Calu3 (cell line): ENCODE measurements at regions not wholly inside any gene's neighbourhood (a gene's known extent, or its start where the extent isn't known, plus 50 kb on each side); places are given as distances from the start of the nearest gene placed in this dataset.

Experiments
- BruUV-seq: library from RNA; stranded (reverse); fragments of 400-500 nt; replicated peaks from 2 replicates; lab custom pipeline; 2021; lab: Mats Ljungman, UMichigan
- CTCF ChIA-PET: fragments of 300-600 bp; sonication (Branson Sonifier 250); formaldehyde crosslinking; loops from one replicate; lab custom pipeline; 2022; ENCODE audit warnings: antibody characterized with exemption; lab: Charles Lee
- DNase-seq: peaks from one replicate; pipeline ENCODE4 v3.0.0; 2022
- H3K27ac Mint-ChIP-seq: one replicate; pipeline ENCODE4 v1.8.0; 2022; ENCODE audit warnings: mixed read lengths; ENCODE audit not compliant: unreplicated experiment
- H3K27me3 Mint-ChIP-seq: one replicate; pipeline ENCODE4 v1.8.0; 2022; ENCODE audit warnings: mixed read lengths; ENCODE audit not compliant: unreplicated experiment
- H3K36me3 Mint-ChIP-seq: one replicate; pipeline ENCODE4 v1.8.0; 2022; ENCODE audit warnings: mild to moderate bottlenecking, moderate library complexity, mixed read lengths; ENCODE audit not compliant: insufficient read depth, unreplicated experiment
- H3K4me1 Mint-ChIP-seq: one replicate; pipeline ENCODE4 v1.8.0; 2022; ENCODE audit warnings: mild to moderate bottlenecking, low read depth, mixed read lengths; ENCODE audit not compliant: unreplicated experiment
- H3K4me3 Mint-ChIP-seq: one replicate; pipeline ENCODE4 v1.8.0; 2022; ENCODE audit warnings: mild to moderate bottlenecking, low read depth, moderate library complexity, mixed read lengths; ENCODE audit not compliant: unreplicated experiment
- H3K9me3 Mint-ChIP-seq: one replicate; pipeline ENCODE4 v1.8.0; 2022; ENCODE audit warnings: low read depth, mixed read lengths; ENCODE audit not compliant: unreplicated experiment
- CTCF ChIP-seq: fragments of 200-600 bp; IDR thresholded peaks from one replicate; pipeline ENCODE4 v1.8.0; 2022; ENCODE audit warnings: antibody characterized with exemption; ENCODE audit not compliant: unreplicated experiment
- intact Hi-C: fragments of 100-400 bp; cut with micrococcal nuclease; formaldehyde crosslinking; loops from one replicate; pipeline ENCODE4 v1.10.0; 2022; ENCODE audit not compliant: unreplicated experiment

- TF ChIP-seq CTCF: no peak
- intact Hi-C loops: no loop called here
- BruUV-seq: no TSS peak
- CTCF ChIA-PET: no interaction called here
- Mint-ChIP-seq H3K4me3 (no peak overlapping the region), H3K9me3 (peaks cover 4% of the 10 kb centered on the region), H3K4me1 (peaks cover 10% of the 10 kb centered on the region), H3K36me3 (no peaks in the 10 kb centered on the region), H3K27me3 (peaks cover 16% of the 10 kb centered on the region), H3K27ac (no peak overlapping the region)
- no peak for DNase-seq
Measured at GRCh38 chr16:86680162-86680561, 101.8 kb downstream of the FOXL1 start.

- H3K4me1 Mint-ChIP-seq: peaks cover 10% of the 10 kb centered on the region
- peaks cover 16% of the 10 kb centered on the region for H3K27me3 Mint-ChIP-seq
- TF ChIP-seq CTCF: no peak
- no peak overlapping the region for H3K4me3 Mint-ChIP-seq
- H3K9me3 Mint-ChIP-seq: peaks cover 4% of the 10 kb centered on the region
- CTCF ChIA-PET: no interaction called here
- DNase-seq: no peak
- H3K36me3 Mint-ChIP-seq: no peaks in the 10 kb centered on the region
- H3K27ac Mint-ChIP-seq: no peak overlapping the region
- no TSS peak for BruUV-seq
- intact Hi-C loops: no loop called here
Measured at GRCh38 chr16:86680661-86681030, 102.3 kb downstream of the FOXL1 start.

- DNase-seq: no peak
- Mint-ChIP-seq H3K9me3 (peaks cover 4% of the 10 kb centered on the region), H3K36me3 (no peaks in the 10 kb centered on the region), H3K27me3 (peaks cover 16% of the 10 kb centered on the region), H3K4me1 (peaks cover 10% of the 10 kb centered on the region), H3K4me3 (no peak overlapping the region), H3K27ac (no peak overlapping the region)
- TF ChIP-seq CTCF: no peak
- intact Hi-C loops: no loop called here
- BruUV-seq: no TSS peak
- CTCF ChIA-PET: no interaction called here
Measured at GRCh38 chr16:86681031-86681756, 102.8 kb downstream of the FOXL1 start.

- TF ChIP-seq CTCF: no peak
- BruUV-seq: no TSS peak
- H3K4me3 Mint-ChIP-seq: no peak overlapping the region
- H3K36me3 Mint-ChIP-seq: no peaks in the 10 kb centered on the region
- H3K9me3 Mint-ChIP-seq: peaks cover 4% of the 10 kb centered on the region
- intact Hi-C loops: no loop called here
- H3K27ac Mint-ChIP-seq: no peak overlapping the region
- DNase-seq: no peak
- CTCF ChIA-PET: no interaction called here
- H3K4me1 Mint-ChIP-seq: peaks cover 10% of the 10 kb centered on the region
- peaks cover 16% of the 10 kb centered on the region for H3K27me3 Mint-ChIP-seq
Measured at GRCh38 chr16:86681757-86682106, 103.4 kb downstream of the FOXL1 start.
